ENCODE measurements at regions not wholly inside any gene's neighbourhood (a gene's known extent, or its start where the extent isn't known, plus 50 kb on each side); places are given as distances from the start of the nearest gene placed in this dataset.

GRCh38 chr10:3975016-3975415 lies 190.0 kb upstream of the KLF6 start:
- intact Hi-C loops (cut with DNase I), result no loop called here
- Histone ChIP-seq H3K27ac (no peak overlapping the region), H3K36me3 (no peaks in the 10 kb centered on the region), H3K9me3 (no peaks in the 10 kb centered on the region), H3K4me1 (no peaks in the 10 kb centered on the region), H3K27me3 (no peaks in the 10 kb centered on the region), H3K4me3 (replicated peaks in 1 of 3) (no peak overlapping the region)
- WGBS, 2 donors, result 75 to 84% methylated on average over 9 of the region's 9 CpGs
- TF ChIP-seq POLR2A (IDR thresholded peaks at IDR 0.05) (no peak), CTCF (IDR thresholded peaks at IDR 0.05) (no peak)
- no peak for DNase-seq

DNA sequence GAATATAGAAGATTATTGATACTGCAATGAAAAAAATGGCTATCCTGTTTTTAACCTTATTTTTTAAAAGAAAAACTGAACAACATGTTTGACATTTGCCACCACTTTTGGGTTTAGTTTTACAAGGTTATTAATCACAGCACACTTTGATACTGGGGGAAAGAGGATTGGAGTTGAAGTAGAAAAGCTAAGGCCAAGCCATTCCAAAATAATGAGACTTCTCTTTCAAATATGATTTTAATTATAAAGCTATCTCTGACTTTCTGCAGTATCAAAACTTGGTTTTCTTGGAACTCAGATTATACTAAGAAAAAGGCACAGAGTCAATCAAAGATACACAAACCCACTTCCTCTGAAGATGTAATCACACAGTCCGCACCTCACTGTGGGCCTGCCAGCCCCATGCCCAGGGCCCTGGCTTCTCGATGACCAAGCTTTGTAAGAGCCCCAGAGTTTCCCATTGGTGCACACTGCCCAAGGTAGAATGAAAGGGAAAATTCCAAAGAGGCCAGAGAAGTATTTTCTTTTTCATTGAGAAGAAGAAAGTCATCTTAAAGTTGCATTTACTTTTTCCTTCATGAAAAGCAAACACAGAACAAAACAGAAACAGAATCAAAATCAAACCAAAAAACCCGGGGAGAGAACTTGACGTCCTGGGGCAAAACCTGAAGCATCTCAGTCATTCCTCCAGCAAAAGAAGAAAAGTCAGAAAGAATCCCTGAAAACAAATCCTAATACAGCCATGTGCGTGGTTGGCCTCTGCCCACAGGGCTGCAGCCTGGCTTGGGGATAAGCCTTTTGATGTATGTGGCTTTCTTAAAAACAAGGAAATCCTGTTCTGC lies 187.7 kb upstream of the KLF6 start:
- Histone ChIP-seq H3K4me1 (no peaks in the 10 kb centered on the region), H3K27me3 (no peaks in the 10 kb centered on the region), H3K9me3 (no peaks in the 10 kb centered on the region), H3K36me3 (no peaks in the 10 kb centered on the region), H3K27ac (no peak overlapping the region), H3K4me3 (replicated peaks in 1 of 3) (no peak overlapping the region)
- intact Hi-C loops (cut with DNase I), result no loop called here
- TF ChIP-seq CTCF (IDR thresholded peaks at IDR 0.05) (no peak), POLR2A (IDR thresholded peaks at IDR 0.05) (no peak)
- DNase-seq, result no peak
- 62 to 70% methylated on average over 5 of the region's 5 CpGs for WGBS, 2 donors

- no peak overlapping the region for H3K27ac ChIP-seq
- no peak overlapping the region for H3K4me3 ChIP-seq (replicated peaks in 1 of 3)
- intact Hi-C loops (cut with DNase I), result no loop called here
- no peaks in the 10 kb centered on the region for H3K36me3 ChIP-seq
- H3K27me3 ChIP-seq, result no peaks in the 10 kb centered on the region
- DNase-seq, result no peak
- TF ChIP-seq CTCF (IDR thresholded peaks at IDR 0.05) (no peak), POLR2A (IDR thresholded peaks at IDR 0.05) (no peak)
- 86 to 87% methylated on average over 6 of the region's 6 CpGs for WGBS, 2 donors
- no peaks in the 10 kb centered on the region for H3K9me3 ChIP-seq
- H3K4me1 ChIP-seq, result no peaks in the 10 kb centered on the region
Measured at GRCh38 chr10:3971713-3972112, 186.7 kb upstream of the KLF6 start.

DNA sequence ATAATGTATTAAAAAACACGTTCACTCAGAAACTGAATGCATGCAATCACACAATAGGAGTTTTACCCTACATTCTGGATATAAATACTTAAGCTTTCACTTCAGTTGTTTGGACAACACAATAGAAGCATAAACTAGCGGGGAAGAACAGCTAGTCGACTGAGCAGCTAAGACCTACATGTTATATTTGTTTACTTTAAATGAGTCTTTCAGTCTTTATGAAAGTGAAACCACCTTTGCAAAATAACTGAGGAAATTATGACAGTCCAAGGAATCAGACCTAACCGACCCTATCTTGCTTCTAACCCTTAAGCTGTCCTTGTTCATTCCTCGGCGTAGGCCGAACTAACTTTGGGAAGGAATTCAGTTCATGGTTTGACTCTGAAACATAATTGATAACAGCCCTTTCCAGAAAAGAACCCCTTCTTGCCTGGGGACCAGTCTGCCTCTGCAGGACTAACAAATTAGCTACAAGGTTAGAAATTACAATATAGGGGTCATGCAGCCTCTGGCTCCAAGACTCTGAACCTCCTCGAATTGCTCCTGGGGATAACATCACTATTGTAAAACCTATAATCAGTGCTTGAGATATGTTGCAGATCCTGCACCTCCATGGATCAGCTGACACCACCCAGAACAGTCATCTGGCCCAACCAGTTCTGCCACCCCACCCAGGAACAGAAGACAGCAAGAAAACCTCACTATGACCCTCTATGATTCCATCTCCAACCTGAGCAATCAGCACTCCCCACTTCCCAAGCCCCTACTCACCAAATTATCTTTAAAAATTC lies 185.1 kb upstream of the KLF6 start:
- no peaks in the 10 kb centered on the region for H3K27me3 ChIP-seq
- no peaks in the 10 kb centered on the region for H3K36me3 ChIP-seq
- intact Hi-C loops (cut with DNase I), result no loop called here
- no peaks in the 10 kb centered on the region for H3K9me3 ChIP-seq
- no peaks in the 10 kb centered on the region for H3K4me1 ChIP-seq
- H3K27ac ChIP-seq, result no peak overlapping the region
- TF ChIP-seq CTCF (IDR thresholded peaks at IDR 0.05) (no peak), POLR2A (IDR thresholded peaks at IDR 0.05) (no peak)
- DNase-seq, result no peak
- no peak overlapping the region for H3K4me3 ChIP-seq (replicated peaks in 1 of 3)
- 84 to 88% methylated on average over 8 of the region's 8 CpGs for WGBS, 2 donors

- Histone ChIP-seq H3K27me3 (no peaks in the 10 kb centered on the region), H3K27ac (no peak overlapping the region), H3K4me3 (replicated peaks in 1 of 3) (no peak overlapping the region), H3K9me3 (no peaks in the 10 kb centered on the region), H3K36me3 (no peaks in the 10 kb centered on the region), H3K4me1 (no peaks in the 10 kb centered on the region)
- WGBS, 2 donors, result 83 to 86% methylated on average over 6 of the region's 6 CpGs
- TF ChIP-seq CTCF (IDR thresholded peaks at IDR 0.05) (no peak), POLR2A (IDR thresholded peaks at IDR 0.05) (no peak)
- no peak for DNase-seq
- intact Hi-C loops (cut with DNase I), result no loop called here
Measured at GRCh38 chr10:3968727-3969126, 183.7 kb upstream of the KLF6 start.

All from thyroid gland (tissue), 4 donors.